UCSD-AML1 (cell line): ENCODE measurements at regions not wholly inside any gene's neighbourhood (a gene's known extent, or its start where the extent isn't known, plus 50 kb on each side); places are given as distances from the start of the nearest gene placed in this dataset.

Experiments
- DNase-seq: peaks from one replicate; lab custom pipeline; 2025; ENCODE audit not compliant: unreplicated experiment; lab: John Stamatoyannopoulos, UW

GRCh38 chr13:60282708-60283107 is 114.3 kb upstream of the TDRD3 start:
- no peak for DNase-seq

GRCh38 chr13:60286707-60287106 is 110.3 kb upstream of the TDRD3 start:
- no peak for DNase-seq

- no peak for DNase-seq
These were observed 108.5 kb upstream of the TDRD3 start for GRCh38 chr13:60288569-60288968.

- DNase-seq, result no peak
These were observed 93.9 kb upstream of the TDRD3 start for GRCh38 chr13:60303166-60303565.

GRCh38 chr13:60311527-60311926 is 85.5 kb upstream of the TDRD3 start:
- DNase-seq, result peak; percentile 16

GRCh38 chr13:60312851-60313505 is 84.0 kb upstream of the TDRD3 start:
- no peak for DNase-seq

- no peak for DNase-seq
These were observed 78.8 kb upstream of the TDRD3 start for GRCh38 chr13:60318186-60318585.

GRCh38 chr13:60324131-60324530 is 72.9 kb upstream of the TDRD3 start:
- no peak for DNase-seq

- no peak for DNase-seq
These were observed 70.7 kb upstream of the TDRD3 start for GRCh38 chr13:60326273-60326672.

GRCh38 chr13:60327511-60327910 is 69.5 kb upstream of the TDRD3 start:
- no peak for DNase-seq

GRCh38 chr13:60328073-60328472 is 68.9 kb upstream of the TDRD3 start:
- no peak for DNase-seq

- DNase-seq, result peak; percentile 46
These were observed 67.6 kb upstream of the TDRD3 start for GRCh38 chr13:60329221-60329923.

GRCh38 chr13:60331249-60332012 is 65.6 kb upstream of the TDRD3 start:
- DNase-seq, result peak; percentile 3

GRCh38 chr13:60332682-60333081 is 64.3 kb upstream of the TDRD3 start:
- DNase-seq, result no peak

- no peak for DNase-seq
These were observed 62.7 kb upstream of the TDRD3 start for GRCh38 chr13:60334310-60334709.

- DNase-seq, result no peak
These were observed 61.5 kb upstream of the TDRD3 start for GRCh38 chr13:60335531-60335930.

- no peak for DNase-seq
These were observed 58.3 kb upstream of the TDRD3 start for GRCh38 chr13:60338754-60339153.

GRCh38 chr13:60343978-60344377 is 53.0 kb upstream of the TDRD3 start:
- no peak for DNase-seq

GRCh38 chr13:60347174-60347573 is 49.8 kb upstream of the TDRD3 start:
- no peak for DNase-seq
